Motor neuron (in vitro differentiated cells): ENCODE measurements at regions not wholly inside any gene's neighbourhood (a gene's known extent, or its start where the extent isn't known, plus 50 kb on each side); places are given as distances from the start of the nearest gene placed in this dataset.
"Not testable (repeated sequence)": the region's sequence is repeated elsewhere in the genome, so short reads cannot be mapped to it uniquely, and the experiment has no call there.

ENCODE experiments used
- ATAC-seq, 8 experiments: fragments of 200-7000 bp; cut with Tn5 transposase; replicated peaks in 6 of 8; 2 replicates each; pipeline ENCODE4 v1.8.0; 2021; ENCODE audit warnings: mild to moderate bottlenecking in 8 of 8, moderate library complexity in 8 of 8
- H3K27ac ChIP-seq, 2 donors: fragments of 250-450 bp; sonication (Bioruptor Pico); 2 replicates each; pipeline ENCODE4 v1.9.0; 2021; ENCODE audit warnings: antibody characterized with exemption in 2 of 2, mild to moderate bottlenecking in 2 of 2, moderate library complexity in 1 of 2
- H3K4me1 ChIP-seq, 2 donors: fragments of 250-450 bp; sonication (Bioruptor Pico); replicated peaks in 1 of 2; 2 replicates each; pipeline ENCODE4 v1.6.1; 2021; ENCODE audit warnings: antibody characterized with exemption in 2 of 2, mild to moderate bottlenecking in 2 of 2, moderate library complexity in 1 of 2
- H3K4me3 ChIP-seq, 5 donors: fragments of 250-450 bp; sonication (Bioruptor Pico); 2 replicates each; pipeline ENCODE4 v1.9.0; 2021; ENCODE audit warnings: antibody characterized with exemption in 5 of 5, mild to moderate bottlenecking in 5 of 5, moderate library complexity in 4 of 5
- WGBS, 10 experiments: fragments of 450-650 bp; shearing (Covaris generic); methylation state at CpG; one replicate each; pipeline ENCODE4 v1.0.0; 2022; 5-methylcytosine and 5-hydroxymethylcytosine counted together
- in situ Hi-C, 9 experiments: fragments of 400-800 bp; cut with MboI; loops; one replicate each; pipeline ENCODE4 v1.15.0; 2021; ENCODE audit warnings: low sequenced_read_pairs in 9 of 9, low pct_unique_long_range_greater_than_20kb in 2 of 9; ENCODE audit not compliant: unreplicated experiment in 9 of 9

GRCh38 chr13:48883786-48884185, 91.9 kb upstream of the FNDC3A start:
- H3K27ac ChIP-seq, H3K4me1 ChIP-seq, H3K4me3 ChIP-seq, in situ Hi-C loops, ATAC-seq: not testable (repeated sequence)
- 50 to 100% (median 78%) methylated on average over 1 of the region's 1 CpG; no CpG with 5 or more reads in 1 of the 10 experiments for WGBS, 10 experiments

- ATAC-seq = no peak
- Histone ChIP-seq H3K4me3 (no peak overlapping the region), H3K4me1 (no peaks in the 10 kb centered on the region), H3K27ac (no peak overlapping the region)
- in situ Hi-C loops = no loop called here
These were observed 90.7 kb upstream of the FNDC3A start for GRCh38 chr13:48885027-48885395.

- WGBS, 10 experiments = 56 to 100% (median 90%) methylated on average over 1 to 5 of the region's 5 CpGs; no CpG with 5 or more reads in 1 of the 10 experiments
- in situ Hi-C loops = no loop called here
- no peak for ATAC-seq
- no peak overlapping the region for H3K4me3 ChIP-seq
- H3K4me1 ChIP-seq = no peaks in the 10 kb centered on the region
- H3K27ac ChIP-seq = no peak overlapping the region
These were observed 87.1 kb upstream of the FNDC3A start for GRCh38 chr13:48888613-48889012.

- Histone ChIP-seq H3K4me1 (no peaks in the 10 kb centered on the region), H3K27ac (no peak overlapping the region), H3K4me3 (no peak overlapping the region)
- in situ Hi-C loops = no loop called here
- no peak for ATAC-seq
- WGBS, 10 experiments = 11 to 100% (median 62%) methylated on average over 1 to 3 of the region's 3 CpGs; no CpG with 5 or more reads in 1 of the 10 experiments
These were observed 85.3 kb upstream of the FNDC3A start for GRCh38 chr13:48890391-48890790.

- no peak overlapping the region for H3K27ac ChIP-seq
- no peak overlapping the region for H3K4me3 ChIP-seq
- ATAC-seq = peak in 5 of 8 experiments; percentile 32 to 60 (median 45)
- in situ Hi-C loops = no loop called here
- no peaks in the 10 kb centered on the region for H3K4me1 ChIP-seq
- WGBS, 10 experiments = 0 to 76% (median 50%) methylated on average over 1 to 3 of the region's 3 CpGs; no CpG with 5 or more reads in 4 of the 10 experiments
These were observed 84.1 kb upstream of the FNDC3A start for GRCh38 chr13:48891586-48891985.

- in situ Hi-C loops = no loop called here
- H3K4me1 ChIP-seq = no peaks in the 10 kb centered on the region
- WGBS, 10 experiments = 0 to 90% (median 67%) methylated on average over 1 to 2 of the region's 2 CpGs; no CpG with 5 or more reads in 1 of the 10 experiments
- H3K4me3 ChIP-seq = no peak overlapping the region
- H3K27ac ChIP-seq = no peak overlapping the region
- peak in 7 of 8 experiments; percentile 40 to 100 (median 73) for ATAC-seq
These were observed 83.5 kb upstream of the FNDC3A start for GRCh38 chr13:48892053-48892687.

GRCh38 chr13:48892688-48893075, 83.0 kb upstream of the FNDC3A start:
- in situ Hi-C loops = no loop called here
- no peaks in the 10 kb centered on the region for H3K4me1 ChIP-seq
- no peak overlapping the region for H3K4me3 ChIP-seq
- 29 to 100% (median 80%) methylated on average over 1 to 3 of the region's 3 CpGs for WGBS, 10 experiments
- no peak for ATAC-seq
- H3K27ac ChIP-seq = no peak overlapping the region

- Histone ChIP-seq H3K27ac (no peak overlapping the region), H3K4me3 (no peak overlapping the region), H3K4me1 (no peaks in the 10 kb centered on the region)
- ATAC-seq = peak in 1 of 8 experiments; percentile 25
- in situ Hi-C loops = no loop called here
These were observed 79.4 kb upstream of the FNDC3A start for GRCh38 chr13:48896312-48896711.

GRCh38 chr13:48901781-48902180, 73.9 kb upstream of the FNDC3A start:
- no peak for ATAC-seq
- Histone ChIP-seq H3K4me3 (no peak overlapping the region), H3K4me1 (no peaks in the 10 kb centered on the region), H3K27ac (no peak overlapping the region)
- in situ Hi-C loops = no loop called here

- Histone ChIP-seq H3K4me1 (no peaks in the 10 kb centered on the region), H3K27ac (no peak overlapping the region), H3K4me3 (no peak overlapping the region)
- peak in 3 of 8 experiments; percentile 18 to 89 (median 23) for ATAC-seq
- in situ Hi-C loops = no loop called here
- WGBS, 10 experiments = 0 to 100% (median 40%) methylated on average over 1 of the region's 1 CpG; no CpG with 5 or more reads in 3 of the 10 experiments
These were observed 73.3 kb upstream of the FNDC3A start for GRCh38 chr13:48902368-48902767.

GRCh38 chr13:48904668-48905290, 70.9 kb upstream of the FNDC3A start:
- Histone ChIP-seq H3K4me1 (no peaks in the 10 kb centered on the region), H3K4me3 (no peak overlapping the region), H3K27ac (no peak overlapping the region)
- ATAC-seq = no peak
- WGBS, 10 experiments = 57 to 100% (median 85%) methylated on average over 1 to 2 of the region's 2 CpGs; no CpG with 5 or more reads in 2 of the 10 experiments
- in situ Hi-C loops = no loop called here

- ATAC-seq = no peak
These were observed 69.5 kb upstream of the FNDC3A start for GRCh38 chr13:48906200-48906599.

GRCh38 chr13:48908381-48909055, 67.2 kb upstream of the FNDC3A start:
- ATAC-seq = peak in 3 of 8 experiments; percentile 7 to 46 (median 23)
- Histone ChIP-seq H3K4me1 (no peaks in the 10 kb centered on the region), H3K4me3 (no peak overlapping the region), H3K27ac (no peak overlapping the region)
- in situ Hi-C loops = no loop called here
- 0 to 100% (median 83%) methylated on average over 1 to 2 of the region's 2 CpGs; no CpG with 5 or more reads in 4 of the 10 experiments for WGBS, 10 experiments

More at GRCh38 chr13:48906200-48906599, 69.5 kb upstream of the FNDC3A start:
- in situ Hi-C loops = no loop called here
- H3K4me1 ChIP-seq = no peaks in the 10 kb centered on the region
- no peak overlapping the region for H3K27ac ChIP-seq
- no peak overlapping the region for H3K4me3 ChIP-seq
- WGBS, 10 experiments = 73 to 100% (median 89%) methylated on average over 1 to 6 of the region's 6 CpGs; no CpG with 5 or more reads in 4 of the 10 experiments
